Stimulated activated CD4-positive, alpha-beta T cell treated with anti-CD3 and anti-CD28 coated beads, Interleukin-1b, Interleukin-23, amount 100 ng/mL, for 48 hours (primary cell): ENCODE measurements at regions not wholly inside any gene's neighbourhood (a gene's known extent, or its start where the extent isn't known, plus 50 kb on each side); places are given as distances from the start of the nearest gene placed in this dataset.
A peak's percentile ranks its signal among the peaks of the same experiment; 100 is the strongest.

Source experiments
- DNase-seq: peaks from one replicate; pipeline ENCODE4 v3.0.0-alpha.2; 2020

DNA sequence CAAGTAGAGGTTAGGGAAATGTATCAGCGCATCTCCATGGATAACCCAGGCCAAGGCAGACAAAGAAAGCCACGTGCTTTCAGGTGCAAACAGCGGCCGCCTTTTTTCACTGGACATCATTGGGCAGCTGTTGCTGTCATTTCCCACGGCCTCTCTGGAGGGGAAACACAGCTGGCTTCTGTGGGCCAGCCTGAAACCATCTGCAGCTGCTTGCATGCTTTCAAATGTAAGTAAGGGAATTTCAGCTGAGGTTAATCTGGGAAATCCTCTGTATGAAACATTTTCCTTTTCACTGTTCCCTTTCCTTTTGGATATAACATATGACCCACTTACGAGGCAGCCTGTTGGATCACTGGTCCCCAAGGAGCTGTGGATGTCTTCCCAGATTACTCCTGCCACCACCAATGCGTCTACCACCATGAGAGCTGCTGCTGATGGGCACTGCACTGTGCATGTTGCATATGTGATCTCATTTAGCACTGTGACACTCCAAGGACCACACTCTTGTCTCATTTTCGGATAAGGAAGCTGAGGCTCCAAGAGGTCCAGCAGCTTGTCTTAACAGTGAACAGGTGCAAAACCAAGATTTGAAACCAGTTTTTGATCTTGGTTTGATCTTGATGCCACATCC is 106.3 kb downstream of the C9orf152 start:
- no peak for DNase-seq

DNA sequence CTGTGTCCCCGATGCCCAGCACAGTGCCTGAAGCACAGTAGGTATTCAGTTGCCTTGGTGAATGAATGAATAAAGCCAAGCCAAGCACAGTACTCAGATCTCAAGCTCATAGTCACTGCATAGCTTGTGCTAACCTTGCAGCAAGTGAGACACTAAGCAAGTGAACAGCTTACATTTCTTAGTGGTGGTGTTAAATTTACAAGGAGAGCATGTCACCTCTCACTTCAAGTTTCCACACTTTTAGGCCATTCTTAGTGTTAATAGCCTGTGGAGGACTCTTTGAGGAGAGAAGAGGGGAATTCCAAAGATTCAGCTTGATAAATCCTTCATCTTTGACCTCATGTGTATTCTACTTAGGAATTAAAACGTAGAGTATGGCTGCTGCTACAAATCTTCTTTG is 104.7 kb downstream of the C9orf152 start:
- no peak for DNase-seq

GRCh38 chr9:110104261-110104809 is 103.6 kb downstream of the C9orf152 start:
- DNase-seq, result no peak

DNA sequence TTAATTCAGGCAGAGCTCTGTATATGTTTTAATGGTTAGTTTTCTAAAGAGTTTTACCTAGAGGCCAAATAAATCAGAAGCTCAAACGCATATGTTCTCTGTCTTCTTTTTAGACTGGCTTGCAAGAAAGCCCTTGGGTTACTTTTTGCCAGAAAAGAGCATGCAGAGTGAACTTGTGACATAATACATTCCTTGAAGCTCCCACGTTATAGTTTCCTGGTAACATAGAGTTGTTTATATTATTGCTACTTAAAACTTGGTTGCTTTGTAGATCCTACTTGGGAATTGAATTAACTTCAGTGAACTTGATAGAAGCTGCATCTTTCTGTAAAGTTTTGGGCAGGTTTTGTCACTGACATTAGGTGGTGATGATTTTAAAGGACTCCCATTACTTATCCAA is 102.9 kb downstream of the C9orf152 start:
- no peak for DNase-seq

GRCh38 chr9:110106661-110107060 is 101.3 kb downstream of the C9orf152 start:
- no peak for DNase-seq

- no peak for DNase-seq
Measured at GRCh38 chr9:110109333-110110092, 98.4 kb downstream of the C9orf152 start.

DNA sequence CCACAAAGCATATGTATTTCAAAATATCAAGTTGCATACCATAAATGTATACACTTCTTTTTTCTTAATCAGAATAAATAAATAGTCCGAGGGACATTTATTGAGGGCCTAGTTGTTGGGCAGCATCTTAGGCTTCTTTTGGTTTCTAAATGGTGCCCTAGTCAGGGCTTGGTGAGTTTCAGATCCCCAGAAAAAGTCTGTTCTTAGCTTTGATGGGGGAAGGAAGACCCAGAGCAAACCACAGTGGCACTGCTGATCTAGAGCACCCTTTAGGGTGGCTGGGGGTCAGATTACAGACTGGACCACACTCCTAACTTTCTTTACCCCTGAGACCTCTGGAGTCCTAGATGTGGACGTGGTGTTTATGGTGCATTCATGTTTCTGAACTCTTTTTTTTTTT is 97.8 kb downstream of the C9orf152 start:
- DNase-seq, result no peak

GRCh38 chr9:110111868-110112267 is 96.1 kb downstream of the C9orf152 start:
- no peak for DNase-seq

GRCh38 chr9:110112792-110113191 is 95.2 kb downstream of the C9orf152 start:
- no peak for DNase-seq

- no peak for DNase-seq
Measured at GRCh38 chr9:110114086-110114858, 93.7 kb downstream of the C9orf152 start.

- DNase-seq, result no peak
Measured at GRCh38 chr9:110114859-110115201, 93.1 kb downstream of the C9orf152 start.

DNA sequence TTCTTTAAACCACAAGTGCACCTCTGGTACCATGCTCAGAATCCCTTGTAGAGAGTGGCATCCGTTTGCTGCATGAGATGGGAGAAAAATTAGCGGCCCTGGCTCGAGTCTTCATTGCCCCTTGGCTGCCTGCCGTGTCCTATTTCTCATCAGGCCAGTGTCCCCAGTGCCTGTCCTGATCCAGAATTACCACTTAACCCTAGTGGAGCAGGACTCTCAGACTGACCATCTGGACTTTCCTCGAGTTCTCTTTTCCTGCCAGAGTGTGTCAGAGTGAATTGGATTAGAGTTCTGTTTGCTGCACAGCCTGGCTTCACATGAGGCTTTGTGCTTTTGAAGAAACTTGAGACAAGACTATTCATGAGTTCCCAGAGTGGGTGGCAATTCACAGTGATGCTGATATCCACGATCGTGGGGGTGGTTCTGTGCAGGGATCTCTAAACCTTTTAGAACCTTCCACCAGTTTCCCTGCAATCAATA is 92.6 kb downstream of the C9orf152 start:
- no peak for DNase-seq

DNA sequence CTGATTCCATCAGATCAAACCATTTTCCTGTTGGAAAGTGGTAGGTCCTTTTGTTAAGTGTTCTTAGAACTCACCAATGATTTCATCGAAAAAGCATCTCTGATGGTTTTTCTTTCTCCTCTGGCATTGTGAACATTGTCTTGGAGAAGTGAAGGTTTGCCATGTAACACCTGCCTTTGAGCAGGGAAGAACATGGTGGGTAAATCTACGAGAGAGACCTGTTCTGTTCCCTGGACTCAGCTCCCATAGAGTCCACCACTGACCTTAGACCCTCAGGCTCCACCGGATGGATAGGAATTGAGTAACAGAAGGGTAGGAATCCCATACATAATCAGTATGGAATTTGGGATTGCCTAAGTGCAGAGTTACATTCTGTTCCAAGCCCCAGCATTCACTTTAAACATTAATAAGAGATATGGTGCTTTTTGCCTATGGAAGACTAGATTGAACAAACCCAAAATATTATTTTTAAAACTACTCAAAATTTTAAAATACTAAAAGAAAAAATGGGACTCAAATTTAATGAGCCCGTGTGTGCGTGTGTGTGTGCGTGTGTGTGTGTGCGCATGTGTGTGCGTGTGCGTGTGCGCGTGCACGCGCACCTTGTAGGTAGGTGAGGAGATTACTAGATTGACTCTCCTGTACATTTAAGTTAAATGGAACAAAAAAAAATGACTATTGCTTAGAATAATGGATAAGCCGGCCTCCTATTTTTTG is 92.0 kb downstream of the C9orf152 start:
- no peak for DNase-seq

GRCh38 chr9:110116543-110116885 is 91.4 kb downstream of the C9orf152 start:
- no peak for DNase-seq

DNA sequence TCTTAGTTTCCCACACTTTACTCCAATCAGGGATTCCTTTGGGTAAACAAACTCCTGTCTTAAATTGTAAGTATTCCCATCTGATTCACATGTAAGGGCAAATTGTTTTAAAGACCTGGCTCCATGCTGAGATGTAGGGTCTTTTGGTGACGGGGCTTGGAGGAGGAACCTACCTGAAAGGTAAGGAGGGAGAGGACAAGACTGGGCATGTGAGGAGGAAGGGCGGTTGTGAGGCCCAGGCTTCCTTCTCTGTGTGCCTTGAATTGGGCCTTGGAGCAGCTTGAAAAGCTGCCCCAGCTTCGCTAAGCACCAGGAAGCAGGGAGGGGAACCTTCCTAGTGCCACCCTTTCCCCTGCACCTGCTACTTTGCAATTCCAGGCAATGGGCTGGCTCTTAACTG is 86.8 kb downstream of the C9orf152 start:
- DNase-seq, result no peak

GRCh38 chr9:110123341-110124095 is 84.4 kb downstream of the C9orf152 start:
- DNase-seq, result no peak

DNA sequence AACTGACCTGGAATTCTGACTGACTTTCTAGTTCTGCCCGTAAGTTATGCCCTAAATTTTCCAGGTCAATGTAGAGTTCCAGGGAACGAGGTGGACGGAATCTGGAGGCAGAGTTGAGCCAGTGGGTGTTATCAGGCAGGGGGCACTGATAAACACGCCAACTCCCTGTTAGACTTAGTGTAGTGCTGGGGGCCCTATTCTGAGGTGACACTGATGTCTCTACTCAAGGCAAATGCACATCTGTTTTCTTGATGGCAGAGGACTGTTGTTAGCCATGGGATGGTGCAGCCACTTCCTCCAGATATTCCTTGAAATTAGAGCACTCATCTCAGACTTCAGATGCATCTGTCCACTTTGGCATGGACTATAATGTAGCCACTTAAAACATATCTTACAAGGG is 83.5 kb downstream of the C9orf152 start:
- DNase-seq, result no peak

DNA sequence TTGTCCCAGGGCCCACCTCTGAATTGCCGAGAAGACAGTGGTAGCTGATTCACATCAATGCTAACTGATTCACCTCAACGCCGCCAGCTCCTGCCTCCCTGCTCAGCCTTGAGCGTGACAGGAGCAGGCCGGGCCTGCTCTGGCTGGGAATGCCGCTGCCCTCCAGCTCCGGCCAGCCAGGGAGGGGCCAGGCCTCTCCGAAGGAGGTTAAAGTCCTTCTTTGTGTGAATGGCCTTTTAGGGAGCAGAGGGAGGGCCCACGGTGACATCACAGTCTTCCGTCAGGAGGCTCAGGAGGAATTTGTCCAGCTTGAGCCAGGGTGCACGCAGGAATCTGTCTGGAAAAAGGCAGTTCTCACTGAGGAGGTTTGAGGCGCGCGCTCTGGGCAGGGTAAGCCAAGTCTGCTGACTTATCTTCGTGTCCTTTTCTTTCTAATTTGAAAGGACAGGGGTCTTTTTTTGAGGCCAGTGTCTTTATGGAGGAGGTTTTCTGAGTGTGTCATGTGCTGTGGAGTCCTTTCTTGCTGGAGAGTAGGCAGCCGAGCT is 82.7 kb downstream of the C9orf152 start:
- no peak for DNase-seq

GRCh38 chr9:110125763-110126351 is 82.1 kb downstream of the C9orf152 start:
- DNase-seq, result peak; percentile 15

DNA sequence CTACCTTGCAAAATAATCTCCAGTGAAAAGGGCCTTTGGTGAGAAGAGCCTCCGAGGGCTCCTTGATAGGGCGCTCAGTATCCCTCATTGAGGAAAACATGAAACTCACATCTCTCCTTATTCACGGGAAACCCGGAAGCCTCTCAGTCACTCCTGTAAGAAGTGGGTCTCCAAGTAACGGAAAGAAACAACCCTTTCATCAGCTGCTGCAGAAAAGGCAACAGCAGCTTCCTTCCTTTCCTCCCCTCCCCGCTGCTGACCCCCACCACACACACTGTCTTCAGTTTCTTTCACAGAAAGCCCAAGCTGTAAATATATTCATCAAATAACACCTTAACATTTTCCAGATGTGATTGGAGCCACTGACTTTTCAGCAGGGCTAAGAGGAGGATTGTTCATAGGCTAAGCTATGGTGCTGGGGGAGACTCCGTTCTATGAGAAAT is 81.4 kb downstream of the C9orf152 start:
- DNase-seq, result no peak
